GM23338 (cell line): ENCODE measurements at regions not wholly inside any gene's neighbourhood (a gene's known extent, or its start where the extent isn't known, plus 50 kb on each side); places are given as distances from the start of the nearest gene placed in this dataset.

Source experiments
- ATAC-seq: fragments of 200-7000 bp; cut with Tn5 transposase; 3 replicates; pipeline ENCODE4 v1.9.1; 2020
- DNase-seq: peaks from one replicate; pipeline ENCODE4 v3.0.0-alpha.2; 2015; ENCODE audit warnings: low spot score
- H2AFZ ChIP-seq: fragments of 200-600 bp; sonication (generic); 2 replicates; pipeline ENCODE4 v1.8.0; 2016; ENCODE audit warnings: antibody characterized with exemption, mild to moderate bottlenecking, moderate library complexity
- H3F3A ChIP-seq: fragments of 200-600 bp; sonication (generic); replicated peaks from 2 replicates; pipeline ENCODE4 v1.8.0; 2017; ENCODE audit warnings: antibody characterized with exemption, mixed run types, low read depth
- H3K27ac ChIP-seq: fragments of 200-600 bp; sonication (generic); 2 replicates; pipeline ENCODE4 v1.6.1; 2016; ENCODE audit warnings: low read depth
- H3K27me3 ChIP-seq: fragments of 200-600 bp; sonication (generic); 2 replicates; pipeline ENCODE4 v1.8.0; 2016; ENCODE audit warnings: mild to moderate bottlenecking, mixed run types, moderate library complexity; ENCODE audit not compliant: insufficient read depth
- H3K36me3 ChIP-seq: fragments of 200-600 bp; sonication (generic); 2 replicates; pipeline ENCODE4 v1.8.0; 2016; ENCODE audit warnings: mild to moderate bottlenecking; ENCODE audit not compliant: insufficient read depth
- H3K4me1 ChIP-seq: fragments of 200-600 bp; sonication (generic); 2 replicates; pipeline ENCODE4 v1.8.0; 2016; ENCODE audit warnings: mild to moderate bottlenecking, moderate library complexity; ENCODE audit not compliant: insufficient read depth
- H3K4me2 ChIP-seq: fragments of 200-600 bp; sonication (generic); 2 replicates; pipeline ENCODE4 v1.7.1; 2017; ENCODE audit warnings: mixed run types
- H3K4me3 ChIP-seq: fragments of 200-600 bp; sonication (generic); 2 replicates; pipeline ENCODE4 v1.6.1; 2016; ENCODE audit warnings: mixed run types
- H3K79me2 ChIP-seq: fragments of 200-600 bp; sonication (generic); replicated peaks from 2 replicates; pipeline ENCODE4 v1.8.0; 2017; ENCODE audit warnings: mild to moderate bottlenecking; ENCODE audit not compliant: insufficient read depth
- H3K9me2 ChIP-seq: fragments of 200-600 bp; sonication (generic); 2 replicates; pipeline ENCODE4 v1.8.0; 2017; ENCODE audit not compliant: insufficient read depth
- H4K20me1 ChIP-seq: fragments of 200-600 bp; sonication (generic); replicated peaks from 2 replicates; pipeline ENCODE4 v1.8.0; 2017; ENCODE audit warnings: mild to moderate bottlenecking; ENCODE audit not compliant: insufficient read depth
- H3K27ac Mint-ChIP-seq: 2 replicates; pipeline ENCODE4 v1.8.0; 2020; ENCODE audit warnings: inconsistent platforms, mild to moderate bottlenecking, moderate library complexity, mixed read lengths
- H3K27me3 Mint-ChIP-seq: 3 replicates; pipeline ENCODE4 v1.8.0; 2022; ENCODE audit warnings: low read depth, mild to moderate bottlenecking, moderate library complexity, mixed read lengths, inconsistent platforms; ENCODE audit not compliant: insufficient read depth, poor library complexity
- H3K36me3 Mint-ChIP-seq: 3 replicates; pipeline ENCODE4 v1.8.0; 2021; ENCODE audit warnings: low read depth, mild to moderate bottlenecking, inconsistent platforms, moderate library complexity, mixed read lengths
- H3K4me1 Mint-ChIP-seq: 3 replicates; pipeline ENCODE4 v1.8.0; 2020; ENCODE audit warnings: mild to moderate bottlenecking, inconsistent platforms, mixed read lengths
- H3K4me3 Mint-ChIP-seq: 3 replicates; pipeline ENCODE4 v1.8.0; 2021; ENCODE audit warnings: moderate library complexity, mild to moderate bottlenecking, inconsistent platforms, mixed read lengths
- H3K9me3 Mint-ChIP-seq: 3 replicates; pipeline ENCODE4 v1.8.0; 2020; ENCODE audit warnings: moderate library complexity, mild to moderate bottlenecking, inconsistent platforms, mixed read lengths
- CREB1 ChIP-seq: fragments of 250-450 bp; sonication (Bioruptor Pico); IDR thresholded peaks from 2 replicates; pipeline ENCODE4 v1.5.0; 2020; ENCODE audit warnings: low read depth, mild to moderate bottlenecking, moderate library complexity
- EZH2 ChIP-seq: fragments of 200-600 bp; sonication (generic); IDR thresholded peaks from one replicate; pipeline ENCODE4 v1.8.0; 2017; ENCODE audit warnings: antibody characterized with exemption, mild to moderate bottlenecking, low read depth; ENCODE audit not compliant: unreplicated experiment
- EZH2phosphoT487 ChIP-seq: fragments of 200-600 bp; sonication (generic); IDR thresholded peaks from one replicate; pipeline ENCODE4 v1.8.1; 2018; ENCODE audit warnings: antibody characterized with exemption; ENCODE audit not compliant: unreplicated experiment
- JUNB ChIP-seq: IDR thresholded peaks from one replicate; pipeline ENCODE4 v1.6.1; 2016; ENCODE audit warnings: antibody characterized with exemption; ENCODE audit not compliant: unreplicated experiment
- NANOG ChIP-seq: IDR thresholded peaks from 2 replicates; pipeline ENCODE4 v1.6.1; 2016; ENCODE audit warnings: antibody characterized with exemption, borderline replicate concordance
- POLR2AphosphoS5 ChIP-seq: IDR thresholded peaks from 2 replicates; pipeline ENCODE4 v1.6.1; 2016; ENCODE audit warnings: antibody characterized with exemption, low read depth
- STAT1 ChIP-seq: IDR thresholded peaks from one replicate; pipeline ENCODE4 v1.6.1; 2016; ENCODE audit warnings: antibody characterized with exemption; ENCODE audit not compliant: unreplicated experiment
- ZNF114 ChIP-seq: fragments of 250-450 bp; sonication (Bioruptor Pico); IDR thresholded peaks from 2 replicates; pipeline ENCODE4 v1.5.0; 2020; ENCODE audit warnings: mild to moderate bottlenecking, moderate library complexity
- ZNF331 ChIP-seq: fragments of 250-450 bp; sonication (Bioruptor Pico); IDR thresholded peaks from 2 replicates; pipeline ENCODE4 v1.5.0; 2020; ENCODE audit warnings: low read depth, mild to moderate bottlenecking, moderate library complexity
- TF ChIP-seq, protein P1 (sequence below), 2 experiments: fragments of 200-600 bp in 1 of 2; sonication (generic) in 1 of 2; conservative IDR thresholded peaks; 2 replicates each; pipeline versions ENCODE4 v1.5.1 to v1.6.1; 2016 to 2017; ENCODE audit warnings: antibody characterized with exemption in 2 of 2, low read depth in 2 of 2, mild to moderate bottlenecking in 2 of 2, moderate library complexity in 1 of 2
- TF ChIP-seq, protein P2 (sequence below): IDR thresholded peaks from 2 replicates; pipeline ENCODE4 v1.6.1; 2016; ENCODE audit warnings: antibody characterized with exemption
- TF ChIP-seq, protein P3 (sequence below): fragments of 250-450 bp; sonication (Bioruptor Pico); IDR thresholded peaks from 2 replicates; pipeline ENCODE4 v1.5.0; 2020; ENCODE audit warnings: mild to moderate bottlenecking, moderate library complexity
- TF ChIP-seq, protein P4 (sequence below): IDR thresholded peaks from one replicate; pipeline ENCODE4 v1.6.1; 2018; ENCODE audit warnings: antibody characterized with exemption; ENCODE audit not compliant: unreplicated experiment

DNA sequence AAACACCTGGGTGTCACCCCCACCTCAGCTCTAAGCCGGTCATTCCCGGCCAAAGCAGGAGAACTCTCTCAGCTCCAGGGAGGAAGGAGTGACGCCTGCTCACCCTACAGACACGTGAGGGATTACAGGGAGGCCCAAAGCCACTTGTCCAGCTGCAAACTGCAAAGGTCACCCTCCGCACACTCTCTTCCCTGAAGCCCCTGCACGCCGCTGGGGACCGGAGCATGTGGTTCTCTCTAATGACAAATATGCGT is 108.0 kb upstream of the ID2 start:
- Histone ChIP-seq H4K20me1 (no peaks in the 10 kb centered on the region), H3K4me1 (0 out of 2 replicates have a peak, but pooled peaks cover 6% of the 10 kb centered on the region), H3K27ac (no peak overlapping the region), H2AFZ (peak overlapping the region; percentile 52), H3F3A (no peaks in the 10 kb centered on the region), H3K9me2 (no peaks in the 10 kb centered on the region), H3K27me3 (no peaks in the 10 kb centered on the region), H3K4me3 (no peak overlapping the region), H3K79me2 (no peaks in the 10 kb centered on the region), H3K36me3 (no peaks in the 10 kb centered on the region), H3K4me2 (no peak overlapping the region; the same call in 1 of the 2 replicates)
- Mint-ChIP-seq H3K27me3 (peaks cover 14% of the 10 kb centered on the region), H3K36me3 (no peaks in the 10 kb centered on the region), H3K4me1 (peaks cover 47% of the 10 kb centered on the region), H3K27ac (0 out of 2 replicates have a peak overlapping the region, but pooled peaks have one; percentile 67), H3K9me3 (no peaks in the 10 kb centered on the region), H3K4me3 (no peak overlapping the region)
- no peak for DNase-seq
- peak; percentile 8; the same call in 2 of the 3 replicates for ATAC-seq
- TF ChIP-seq, protein P1, sequence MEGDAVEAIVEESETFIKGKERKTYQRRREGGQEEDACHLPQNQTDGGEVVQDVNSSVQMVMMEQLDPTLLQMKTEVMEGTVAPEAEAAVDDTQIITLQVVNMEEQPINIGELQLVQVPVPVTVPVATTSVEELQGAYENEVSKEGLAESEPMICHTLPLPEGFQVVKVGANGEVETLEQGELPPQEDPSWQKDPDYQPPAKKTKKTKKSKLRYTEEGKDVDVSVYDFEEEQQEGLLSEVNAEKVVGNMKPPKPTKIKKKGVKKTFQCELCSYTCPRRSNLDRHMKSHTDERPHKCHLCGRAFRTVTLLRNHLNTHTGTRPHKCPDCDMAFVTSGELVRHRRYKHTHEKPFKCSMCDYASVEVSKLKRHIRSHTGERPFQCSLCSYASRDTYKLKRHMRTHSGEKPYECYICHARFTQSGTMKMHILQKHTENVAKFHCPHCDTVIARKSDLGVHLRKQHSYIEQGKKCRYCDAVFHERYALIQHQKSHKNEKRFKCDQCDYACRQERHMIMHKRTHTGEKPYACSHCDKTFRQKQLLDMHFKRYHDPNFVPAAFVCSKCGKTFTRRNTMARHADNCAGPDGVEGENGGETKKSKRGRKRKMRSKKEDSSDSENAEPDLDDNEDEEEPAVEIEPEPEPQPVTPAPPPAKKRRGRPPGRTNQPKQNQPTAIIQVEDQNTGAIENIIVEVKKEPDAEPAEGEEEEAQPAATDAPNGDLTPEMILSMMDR (conservative IDR thresholded peaks at IDR 0.05; ENCODE audit: low read depth in 2 of 2) = no peak
- TF ChIP-seq ZNF114 (CRISPR knock-in tag) (no peak), ZNF331 (CRISPR knock-in tag) (no peak), CREB1 (CRISPR knock-in tag) (no peak), STAT1 (no peak), EZH2 (no peak), POLR2AphosphoS5 (no peak), NANOG (no peak), JUNB (no peak), EZH2phosphoT487 (no peak)
- TF ChIP-seq, protein P2, sequence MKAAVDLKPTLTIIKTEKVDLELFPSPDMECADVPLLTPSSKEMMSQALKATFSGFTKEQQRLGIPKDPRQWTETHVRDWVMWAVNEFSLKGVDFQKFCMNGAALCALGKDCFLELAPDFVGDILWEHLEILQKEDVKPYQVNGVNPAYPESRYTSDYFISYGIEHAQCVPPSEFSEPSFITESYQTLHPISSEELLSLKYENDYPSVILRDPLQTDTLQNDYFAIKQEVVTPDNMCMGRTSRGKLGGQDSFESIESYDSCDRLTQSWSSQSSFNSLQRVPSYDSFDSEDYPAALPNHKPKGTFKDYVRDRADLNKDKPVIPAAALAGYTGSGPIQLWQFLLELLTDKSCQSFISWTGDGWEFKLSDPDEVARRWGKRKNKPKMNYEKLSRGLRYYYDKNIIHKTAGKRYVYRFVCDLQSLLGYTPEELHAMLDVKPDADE = no peak
- TF ChIP-seq, protein P3, sequence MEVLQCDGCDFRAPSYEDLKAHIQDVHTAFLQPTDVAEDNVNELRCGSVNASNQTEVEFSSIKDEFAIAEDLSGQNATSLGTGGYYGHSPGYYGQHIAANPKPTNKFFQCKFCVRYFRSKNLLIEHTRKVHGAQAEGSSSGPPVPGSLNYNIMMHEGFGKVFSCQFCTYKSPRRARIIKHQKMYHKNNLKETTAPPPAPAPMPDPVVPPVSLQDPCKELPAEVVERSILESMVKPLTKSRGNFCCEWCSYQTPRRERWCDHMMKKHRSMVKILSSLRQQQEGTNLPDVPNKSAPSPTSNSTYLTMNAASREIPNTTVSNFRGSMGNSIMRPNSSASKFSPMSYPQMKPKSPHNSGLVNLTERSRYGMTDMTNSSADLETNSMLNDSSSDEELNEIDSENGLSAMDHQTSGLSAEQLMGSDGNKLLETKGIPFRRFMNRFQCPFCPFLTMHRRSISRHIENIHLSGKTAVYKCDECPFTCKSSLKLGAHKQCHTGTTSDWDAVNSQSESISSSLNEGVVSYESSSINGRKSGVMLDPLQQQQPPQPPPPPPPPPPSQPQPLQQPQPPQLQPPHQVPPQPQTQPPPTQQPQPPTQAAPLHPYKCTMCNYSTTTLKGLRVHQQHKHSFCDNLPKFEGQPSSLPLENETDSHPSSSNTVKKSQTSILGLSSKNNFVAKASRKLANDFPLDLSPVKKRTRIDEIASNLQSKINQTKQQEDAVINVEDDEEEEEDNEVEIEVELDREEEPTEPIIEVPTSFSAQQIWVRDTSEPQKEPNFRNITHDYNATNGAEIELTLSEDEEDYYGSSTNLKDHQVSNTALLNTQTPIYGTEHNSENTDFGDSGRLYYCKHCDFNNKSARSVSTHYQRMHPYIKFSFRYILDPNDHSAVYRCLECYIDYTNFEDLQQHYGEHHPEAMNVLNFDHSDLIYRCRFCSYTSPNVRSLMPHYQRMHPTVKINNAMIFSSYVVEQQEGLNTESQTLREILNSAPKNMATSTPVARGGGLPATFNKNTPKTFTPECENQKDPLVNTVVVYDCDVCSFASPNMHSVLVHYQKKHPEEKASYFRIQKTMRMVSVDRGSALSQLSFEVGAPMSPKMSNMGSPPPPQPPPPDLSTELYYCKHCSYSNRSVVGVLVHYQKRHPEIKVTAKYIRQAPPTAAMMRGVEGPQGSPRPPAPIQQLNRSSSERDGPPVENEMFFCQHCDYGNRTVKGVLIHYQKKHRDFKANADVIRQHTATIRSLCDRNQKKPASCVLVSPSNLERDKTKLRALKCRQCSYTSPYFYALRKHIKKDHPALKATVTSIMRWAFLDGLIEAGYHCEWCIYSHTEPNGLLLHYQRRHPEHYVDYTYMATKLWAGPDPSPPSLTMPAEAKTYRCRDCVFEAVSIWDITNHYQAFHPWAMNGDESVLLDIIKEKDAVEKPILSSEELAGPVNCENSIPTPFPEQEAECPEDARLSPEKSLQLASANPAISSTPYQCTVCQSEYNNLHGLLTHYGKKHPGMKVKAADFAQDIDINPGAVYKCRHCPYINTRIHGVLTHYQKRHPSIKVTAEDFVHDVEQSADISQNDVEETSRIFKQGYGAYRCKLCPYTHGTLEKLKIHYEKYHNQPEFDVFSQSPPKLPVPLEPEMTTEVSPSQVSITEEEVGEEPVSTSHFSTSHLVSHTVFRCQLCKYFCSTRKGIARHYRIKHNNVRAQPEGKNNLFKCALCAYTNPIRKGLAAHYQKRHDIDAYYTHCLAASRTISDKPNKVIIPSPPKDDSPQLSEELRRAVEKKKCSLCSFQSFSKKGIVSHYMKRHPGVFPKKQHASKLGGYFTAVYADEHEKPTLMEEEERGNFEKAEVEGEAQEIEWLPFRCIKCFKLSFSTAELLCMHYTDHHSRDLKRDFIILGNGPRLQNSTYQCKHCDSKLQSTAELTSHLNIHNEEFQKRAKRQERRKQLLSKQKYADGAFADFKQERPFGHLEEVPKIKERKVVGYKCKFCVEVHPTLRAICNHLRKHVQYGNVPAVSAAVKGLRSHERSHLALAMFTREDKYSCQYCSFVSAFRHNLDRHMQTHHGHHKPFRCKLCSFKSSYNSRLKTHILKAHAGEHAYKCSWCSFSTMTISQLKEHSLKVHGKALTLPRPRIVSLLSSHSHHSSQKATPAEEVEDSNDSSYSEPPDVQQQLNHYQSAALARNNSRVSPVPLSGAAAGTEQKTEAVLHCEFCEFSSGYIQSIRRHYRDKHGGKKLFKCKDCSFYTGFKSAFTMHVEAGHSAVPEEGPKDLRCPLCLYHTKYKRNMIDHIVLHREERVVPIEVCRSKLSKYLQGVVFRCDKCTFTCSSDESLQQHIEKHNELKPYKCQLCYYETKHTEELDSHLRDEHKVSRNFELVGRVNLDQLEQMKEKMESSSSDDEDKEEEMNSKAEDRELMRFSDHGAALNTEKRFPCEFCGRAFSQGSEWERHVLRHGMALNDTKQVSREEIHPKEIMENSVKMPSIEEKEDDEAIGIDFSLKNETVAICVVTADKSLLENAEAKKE (CRISPR knock-in tag) = no peak
- TF ChIP-seq, protein P4, sequence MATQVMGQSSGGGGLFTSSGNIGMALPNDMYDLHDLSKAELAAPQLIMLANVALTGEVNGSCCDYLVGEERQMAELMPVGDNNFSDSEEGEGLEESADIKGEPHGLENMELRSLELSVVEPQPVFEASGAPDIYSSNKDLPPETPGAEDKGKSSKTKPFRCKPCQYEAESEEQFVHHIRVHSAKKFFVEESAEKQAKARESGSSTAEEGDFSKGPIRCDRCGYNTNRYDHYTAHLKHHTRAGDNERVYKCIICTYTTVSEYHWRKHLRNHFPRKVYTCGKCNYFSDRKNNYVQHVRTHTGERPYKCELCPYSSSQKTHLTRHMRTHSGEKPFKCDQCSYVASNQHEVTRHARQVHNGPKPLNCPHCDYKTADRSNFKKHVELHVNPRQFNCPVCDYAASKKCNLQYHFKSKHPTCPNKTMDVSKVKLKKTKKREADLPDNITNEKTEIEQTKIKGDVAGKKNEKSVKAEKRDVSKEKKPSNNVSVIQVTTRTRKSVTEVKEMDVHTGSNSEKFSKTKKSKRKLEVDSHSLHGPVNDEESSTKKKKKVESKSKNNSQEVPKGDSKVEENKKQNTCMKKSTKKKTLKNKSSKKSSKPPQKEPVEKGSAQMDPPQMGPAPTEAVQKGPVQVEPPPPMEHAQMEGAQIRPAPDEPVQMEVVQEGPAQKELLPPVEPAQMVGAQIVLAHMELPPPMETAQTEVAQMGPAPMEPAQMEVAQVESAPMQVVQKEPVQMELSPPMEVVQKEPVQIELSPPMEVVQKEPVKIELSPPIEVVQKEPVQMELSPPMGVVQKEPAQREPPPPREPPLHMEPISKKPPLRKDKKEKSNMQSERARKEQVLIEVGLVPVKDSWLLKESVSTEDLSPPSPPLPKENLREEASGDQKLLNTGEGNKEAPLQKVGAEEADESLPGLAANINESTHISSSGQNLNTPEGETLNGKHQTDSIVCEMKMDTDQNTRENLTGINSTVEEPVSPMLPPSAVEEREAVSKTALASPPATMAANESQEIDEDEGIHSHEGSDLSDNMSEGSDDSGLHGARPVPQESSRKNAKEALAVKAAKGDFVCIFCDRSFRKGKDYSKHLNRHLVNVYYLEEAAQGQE = no peak
